ENCODE measurements at regions not wholly inside any gene's neighbourhood (a gene's known extent, or its start where the extent isn't known, plus 50 kb on each side); places are given as distances from the start of the nearest gene placed in this dataset.
"Not testable (repeated sequence)": the region's sequence is repeated elsewhere in the genome, so short reads cannot be mapped to it uniquely, and the experiment has no call there.

- TF ChIP-seq HMGXB4 (CRISPR knock-in tag; IDR thresholded peaks at IDR 0.05; ENCODE audit: borderline replicate concordance) (no peak), JUNB (IDR thresholded peaks at IDR 0.05) (no peak), JUN (IDR thresholded peaks at IDR 0.05) (no peak)
Measured at GRCh38 chr16:86956437-86956836, 360.8 kb downstream of the C16orf95 start (continued).

GRCh38 chr16:86957662-86958198, 359.5 kb downstream of the C16orf95 start:
- CTCF ChIA-PET, result interaction anchor here (1.1 to 1.2 kb wide), 2 partner anchors 60 to 64 kb away, joined by 3 to 5 read pairs; no protein-coding TSS in a partner anchor
- H3K27ac ChIP-seq; H3K4me1 ChIP-seq; FAIRE-seq; ATAC-seq; H3K4me2 ChIP-seq; H3K4me3 ChIP-seq; H3K9me3 ChIP-seq; POLR2A ChIA-PET; DNase-seq (ENCODE audit: low read depth in 1 of 2, low spot score in 1 of 2): not testable (repeated sequence)
- 78% methylated on average over 12 of the region's 12 CpGs for WGBS (ENCODE audit: missing lambda C conversion rate)

GRCh38 chr16:86958423-86958822, 358.8 kb downstream of the C16orf95 start:
- H3K4me3 ChIP-seq, result no peak overlapping the region
- FAIRE-seq, result no peak
- no peak for ATAC-seq
- no peaks in the 10 kb centered on the region; the same call in 2 of the 3 replicates for H3K4me1 ChIP-seq
- no peak for DNase-seq (ENCODE audit: low read depth in 1 of 2, low spot score in 1 of 2)
- TF ChIP-seq HOXB13 (CRISPR knock-in tag; IDR thresholded peaks at IDR 0.05; ENCODE audit: low read depth), result no peak
- no peak for TF ChIP-seq EP300 (IDR thresholded peaks at IDR 0.05)
- no peak for TF ChIP-seq ZC3H11A (IDR thresholded peaks at IDR 0.05)
- no peak overlapping the region; a peak in 1 of 6 replicates for H3K27ac ChIP-seq
- H3K4me2 ChIP-seq, result no peak overlapping the region
- no peaks in the 10 kb centered on the region for H3K9me3 ChIP-seq
- 79% methylated on average over 9 of the region's 9 CpGs for WGBS (ENCODE audit: missing lambda C conversion rate)
- CTCF ChIA-PET, result interaction anchor here (0.7 to 1.2 kb wide), 3 partner anchors 19 to 63 kb away, joined by 3 to 5 read pairs (median 3); no protein-coding TSS in a partner anchor
- POLR2A ChIA-PET, result no interaction called here

GRCh38 chr16:86959091-86959651, 358.0 kb downstream of the C16orf95 start:
- Histone ChIP-seq H3K4me3 (no peak overlapping the region), H3K27ac (no peak overlapping the region), H3K4me2 (no peak overlapping the region), H3K4me1 (no peaks in the 10 kb centered on the region), H3K9me3 (no peaks in the 10 kb centered on the region)
- ATAC-seq, result no peak
- CTCF ChIA-PET, result interaction anchor here (0.7 to 1.1 kb wide), 2 partner anchors 18 to 59 kb away, joined by 3 to 5 read pairs; no protein-coding TSS in a partner anchor
- no peak for TF ChIP-seq ATOH8 (CRISPR knock-in tag; IDR thresholded peaks at IDR 0.05; ENCODE audit: low read depth)
- no peak for DNase-seq (ENCODE audit: low read depth in 1 of 2, low spot score in 1 of 2)
- WGBS (ENCODE audit: missing lambda C conversion rate), result 86% methylated on average over 15 of the region's 20 CpGs
- POLR2A ChIA-PET, result no interaction called here
- no peak for FAIRE-seq

- CTCF ChIA-PET, result no interaction called here
- Histone ChIP-seq H3K27ac (no peak overlapping the region), H3K4me3 (no peak overlapping the region), H3K4me2 (no peak overlapping the region), H3K9me3 (no peaks in the 10 kb centered on the region), H3K4me1 (no peaks in the 10 kb centered on the region)
- ATAC-seq (no peak), DNase-seq (ENCODE audit: low read depth in 1 of 2, low spot score in 1 of 2) (no peak), FAIRE-seq (no peak)
- no peak for TF ChIP-seq JUNB (IDR thresholded peaks at IDR 0.05)
- WGBS (ENCODE audit: missing lambda C conversion rate), result 43% methylated on average over 3 of the region's 3 CpGs
- POLR2A ChIA-PET, result no interaction called here
Measured at GRCh38 chr16:86959729-86960128, 357.5 kb downstream of the C16orf95 start.

- POLR2A ChIA-PET, result no interaction called here
- TF ChIP-seq MAX (IDR thresholded peaks at IDR 0.05) (no peak), SREBF2 (IDR thresholded peaks at IDR 0.05) (no peak), REST (IDR thresholded peaks at IDR 0.05) (no peak), CBX8 (IDR thresholded peaks at IDR 0.05) (no peak), CBX2 (IDR thresholded peaks at IDR 0.05; ENCODE audit: borderline replicate concordance, low read depth) (no peak), PBX3 (IDR thresholded peaks at IDR 0.05) (no peak), EP300 (IDR thresholded peaks at IDR 0.05) (no peak), TP53 (CRISPR knock-in tag; IDR thresholded peaks at IDR 0.05) (no peak), JUN (IDR thresholded peaks at IDR 0.05) (no peak), RAD21 (conservative IDR thresholded peaks at IDR 0.05 in 1 of 2, IDR thresholded peaks at IDR 0.05 in 1 of 2) (no peak), MYC (IDR thresholded peaks at IDR 0.05; ENCODE audit: borderline replicate concordance, low read length) (no peak)
Measured at GRCh38 chr16:86960266-86960665, 356.9 kb downstream of the C16orf95 start.

More at GRCh38 chr16:86960266-86960665, 356.9 kb downstream of the C16orf95 start:
- H3K4me1 ChIP-seq, result no peaks in the 10 kb centered on the region
- CTCF ChIA-PET, result interaction anchor here (0.9 to 1.3 kb wide), 2 partner anchors 44 to 396 kb away, joined by 3 to 4 read pairs; no protein-coding TSS in a partner anchor
- no peak overlapping the region for H3K4me2 ChIP-seq
- no peaks in the 10 kb centered on the region for H3K9me3 ChIP-seq
- DNase-seq (ENCODE audit: low read depth in 1 of 2, low spot score in 1 of 2) (no peak), ATAC-seq (no peak; a peak in 2 of 6 replicates), FAIRE-seq (no peak)
- H3K27ac ChIP-seq, result no peak overlapping the region
- WGBS (ENCODE audit: missing lambda C conversion rate), result 34% methylated on average over 10 of the region's 10 CpGs
- H3K4me3 ChIP-seq, result no peak overlapping the region

Measured in A549 (cell line).